Psoas muscle (tissue), 7 donors: ENCODE measurements at regions not wholly inside any gene's neighbourhood (a gene's known extent, or its start where the extent isn't known, plus 50 kb on each side); places are given as distances from the start of the nearest gene placed in this dataset.

Experiments used
- ATAC-seq, 4 donors: fragments of 200-7000 bp; cut with Tn5 transposase; one replicate each; pipeline ENCODE4 v1.9.1; 2020; ENCODE audit warnings: moderate library complexity in 3 of 4, mild to moderate bottlenecking in 2 of 4
- DNase-seq, 2 donors: peaks; one replicate each; pipeline ENCODE4 v3.0.0-alpha.2; 2020
- H3K27ac ChIP-seq: fragments of 200-600 bp; one replicate; pipeline ENCODE4 v1.8.0; 2022
- H3K27me3 ChIP-seq, 3 donors: fragments of 200-600 bp in 1 of 3; one replicate each; pipeline versions ENCODE4 v1.6.1 to v1.8.0; 2013 to 2022; ENCODE audit warnings: low read length in 2 of 3, mild to moderate bottlenecking in 2 of 3, moderate library complexity in 1 of 3; ENCODE audit not compliant: insufficient read depth in 3 of 3
- H3K36me3 ChIP-seq, 2 donors: fragments of 200-600 bp in 1 of 2; one replicate each; pipeline versions ENCODE4 v1.6.1 to v1.8.0; 2013 to 2022; ENCODE audit warnings: low read depth in 1 of 2, mild to moderate bottlenecking in 1 of 2, moderate library complexity in 1 of 2; ENCODE audit not compliant: insufficient read depth in 1 of 2
- H3K4me1 ChIP-seq: fragments of 200-600 bp; one replicate; pipeline ENCODE4 v1.8.0; 2022
- H3K4me3 ChIP-seq: fragments of 200-600 bp; one replicate; pipeline ENCODE4 v1.8.0; 2022; ENCODE audit warnings: mild to moderate bottlenecking
- H3K9me3 ChIP-seq: fragments of 200-600 bp; one replicate; pipeline ENCODE4 v1.8.0; 2022
- CTCF ChIP-seq: fragments of 200-600 bp; IDR thresholded peaks from one replicate; pipeline ENCODE4 v1.8.0; 2022; ENCODE audit warnings: antibody characterized with exemption
- WGBS, 3 donors: extraction: QIAGEN DNeasy Blood & Tissue Kit; methylation state at CpG; one replicate each; pipeline versions ENCODE4 v1.1.6 to v1.1.7; 2013; 5-methylcytosine and 5-hydroxymethylcytosine counted together
- intact Hi-C, 2 donors: fragments of 100-400 bp; cut with DNase I; formaldehyde crosslinking; loops; one replicate each; pipeline versions ENCODE4 v1.11.0 to v1.14.2; 2022
- donor health status: healthy with polysubstance abuse.
- donor health status: DM: no; HTN: no; CAD: no; lungs with moderate emphysema.
- donor health status: Bipolar disorder and iron deficiency.
- donor health status: healthy.
- donor health status: DM: yes; HTN: yes; CAD: no.
- donor health status: DM: no; HTN: no; CAD: no.
- donor health status: DM: yes; HTN: yes; CAD: no.

- no peak for ATAC-seq
- Histone ChIP-seq H3K9me3 (no peaks in the 10 kb centered on the region), H3K4me3 (no peak overlapping the region), H3K27me3 (no peaks in the 10 kb centered on the region), H3K27ac (no peak overlapping the region), H3K36me3 (no peaks in the 10 kb centered on the region), H3K4me1 (no peaks in the 10 kb centered on the region)
- no peak for DNase-seq
- TF ChIP-seq CTCF, result no peak
- WGBS, 3 donors, result 47 to 84% (median 69%) methylated on average over 1 of the region's 1 CpG
- intact Hi-C loops, result no loop called here
Measured at GRCh38 chr15:47466357-47466756, 250.9 kb upstream of the SEMA6D start.

GRCh38 chr15:47470983-47471382 is 246.3 kb upstream of the SEMA6D start:
- intact Hi-C loops, result loop anchor here (5.0 to 10.0 kb wide), 3 partner anchors 246 to 516 kb away; partner anchors contain the start of gene SEMA6D (in 1 of the 2)
- H3K4me3 ChIP-seq, result no peak overlapping the region
- ATAC-seq, result no peak

GRCh38 chr15:47473106-47473725 is 244.1 kb upstream of the SEMA6D start:
- H3K27ac ChIP-seq, result no peak overlapping the region
- WGBS, 3 donors, result 32 to 45% (median 41%) methylated on average over 6 of the region's 6 CpGs
- DNase-seq, result no peak

More at GRCh38 chr15:47470983-47471382, 246.3 kb upstream of the SEMA6D start:
- no peaks in the 10 kb centered on the region for H3K27me3 ChIP-seq
- no peaks in the 10 kb centered on the region for H3K36me3 ChIP-seq
- peaks cover 18% of the 10 kb centered on the region for H3K4me1 ChIP-seq
- no peak for DNase-seq
- TF ChIP-seq CTCF, result no peak
- H3K27ac ChIP-seq, result no peak overlapping the region
- 71 to 78% (median 77%) methylated on average over 4 of the region's 4 CpGs for WGBS, 3 donors
- H3K9me3 ChIP-seq, result no peaks in the 10 kb centered on the region

GRCh38 chr15:47473832-47474231 is 243.5 kb upstream of the SEMA6D start:
- intact Hi-C loops, result loop anchor here (5.0 to 10.0 kb wide), 3 partner anchors 243 to 513 kb away; partner anchors contain the start of gene SEMA6D (in 1 of the 2)
- DNase-seq, result peak; percentile 48 to 68
- Histone ChIP-seq H3K4me1 (peaks cover 18% of the 10 kb centered on the region), H3K4me3 (no peak overlapping the region), H3K36me3 (no peaks in the 10 kb centered on the region), H3K9me3 (no peaks in the 10 kb centered on the region), H3K27me3 (no peaks in the 10 kb centered on the region), H3K27ac (no peak overlapping the region)
- 6 to 8% (median 7%) methylated on average over 4 of the region's 4 CpGs for WGBS, 3 donors
- TF ChIP-seq CTCF, result no peak
- ATAC-seq, result peak; percentile 44 to 81 (median 70)

More at GRCh38 chr15:47473106-47473725, 244.1 kb upstream of the SEMA6D start:
- ATAC-seq, result peak in 1 of 4 donors; percentile 35
- intact Hi-C loops, result loop anchor here (5.0 to 10.0 kb wide), 3 partner anchors 244 to 514 kb away; partner anchors contain the start of gene SEMA6D (in 1 of the 2)
- H3K36me3 ChIP-seq, result no peaks in the 10 kb centered on the region
- no peak overlapping the region for H3K4me3 ChIP-seq
- peaks cover 18% of the 10 kb centered on the region for H3K4me1 ChIP-seq
- no peaks in the 10 kb centered on the region for H3K27me3 ChIP-seq
- H3K9me3 ChIP-seq, result no peaks in the 10 kb centered on the region
- no peak for TF ChIP-seq CTCF
